ENCODE measurements at regions not wholly inside any gene's neighbourhood (a gene's known extent, or its start where the extent isn't known, plus 50 kb on each side); places are given as distances from the start of the nearest gene placed in this dataset.

DNA sequence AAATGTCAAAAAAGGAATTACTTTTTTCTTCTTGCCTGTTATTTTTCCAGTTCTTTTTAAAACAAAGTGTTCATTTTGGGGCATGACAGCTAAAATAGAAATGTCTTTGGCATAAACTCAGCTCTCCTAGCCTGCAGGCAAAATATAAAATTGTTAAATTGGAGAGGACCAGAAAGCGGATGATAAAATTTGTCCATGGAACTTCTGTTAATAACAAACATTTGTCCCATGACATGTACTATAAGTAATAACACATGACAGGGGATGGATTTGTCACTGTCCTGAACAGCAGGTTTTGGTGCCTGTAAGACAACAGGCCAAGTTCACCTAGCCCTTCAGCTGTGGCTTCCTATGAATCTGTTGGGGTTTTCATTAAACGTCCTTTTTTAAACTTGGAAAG is 184.0 kb upstream of the TTC29 start:
- H2BK5ac ChIP-seq (ENCODE audit: insufficient read length, low read length) = no peak overlapping the region
- H2AFZ ChIP-seq (ENCODE audit: low read length) = no peak overlapping the region

More for the DNA sequence above, 184.0 kb upstream of the TTC29 start:
- Histone ChIP-seq H4K5ac (ENCODE audit: insufficient read length, low read depth, low read length) (no peak overlapping the region), H3K79me2 (ENCODE audit: insufficient read depth, low read length) (no peaks in the 10 kb centered on the region), H3K27ac (ENCODE audit: insufficient read length, low read depth, low read length) (no peak overlapping the region), H2BK20ac (ENCODE audit: low read depth, low read length, poor library complexity, severe bottlenecking) (no peak overlapping the region), H3K23ac (ENCODE audit: insufficient read length, low read depth, low read length) (no peak overlapping the region), H3K9me3 (ENCODE audit: control insufficient read depth, low read depth, low read length) (no peaks in the 10 kb centered on the region), H3K4me1 (ENCODE audit: insufficient read depth, low read length) (no peaks in the 10 kb centered on the region), H2BK12ac (ENCODE audit: insufficient read length, low read depth, low read length) (no peak overlapping the region), H3K79me1 (ENCODE audit: insufficient read depth, low read depth, low read length, poor library complexity, severe bottlenecking) (no peaks in the 10 kb centered on the region), H3K23me2 (ENCODE audit: insufficient read length, low read depth, low read length, poor library complexity, severe bottlenecking) (no peaks in the 10 kb centered on the region), H3K4me2 (ENCODE audit: insufficient read depth, insufficient read length, low read length) (no peak overlapping the region), H3K14ac (ENCODE audit: insufficient read depth, low read length) (no peak overlapping the region), H3K27me3 (ENCODE audit: insufficient read depth, low read length) (no peaks in the 10 kb centered on the region), H2BK15ac (ENCODE audit: low read depth, low read length) (no peak overlapping the region), H3K56ac (ENCODE audit: insufficient read length, low read depth, low read length) (no peak overlapping the region), H3K4ac (ENCODE audit: low read depth, low read length) (no peak overlapping the region), H3K18ac (ENCODE audit: insufficient read length, low read depth, low read length) (no peak overlapping the region), H3K9ac (ENCODE audit: extremely low read depth, insufficient read length, low read length) (no peak overlapping the region), H4K8ac (replicated peaks; ENCODE audit: insufficient read length, low read depth, low read length) (no peak overlapping the region), H2BK120ac (ENCODE audit: low read depth, low read length, poor library complexity, severe bottlenecking) (no peak overlapping the region), H4K20me1 (ENCODE audit: control insufficient read depth, insufficient read depth, insufficient read length) (no peaks in the 10 kb centered on the region), H4K91ac (ENCODE audit: insufficient read length, low read depth, low read length) (no peak overlapping the region), H3T11ph (ENCODE audit: low read length) (no peak overlapping the region), H2AK5ac (ENCODE audit: insufficient read length, low read length) (no peak overlapping the region)
- TF ChIP-seq, protein P1, sequence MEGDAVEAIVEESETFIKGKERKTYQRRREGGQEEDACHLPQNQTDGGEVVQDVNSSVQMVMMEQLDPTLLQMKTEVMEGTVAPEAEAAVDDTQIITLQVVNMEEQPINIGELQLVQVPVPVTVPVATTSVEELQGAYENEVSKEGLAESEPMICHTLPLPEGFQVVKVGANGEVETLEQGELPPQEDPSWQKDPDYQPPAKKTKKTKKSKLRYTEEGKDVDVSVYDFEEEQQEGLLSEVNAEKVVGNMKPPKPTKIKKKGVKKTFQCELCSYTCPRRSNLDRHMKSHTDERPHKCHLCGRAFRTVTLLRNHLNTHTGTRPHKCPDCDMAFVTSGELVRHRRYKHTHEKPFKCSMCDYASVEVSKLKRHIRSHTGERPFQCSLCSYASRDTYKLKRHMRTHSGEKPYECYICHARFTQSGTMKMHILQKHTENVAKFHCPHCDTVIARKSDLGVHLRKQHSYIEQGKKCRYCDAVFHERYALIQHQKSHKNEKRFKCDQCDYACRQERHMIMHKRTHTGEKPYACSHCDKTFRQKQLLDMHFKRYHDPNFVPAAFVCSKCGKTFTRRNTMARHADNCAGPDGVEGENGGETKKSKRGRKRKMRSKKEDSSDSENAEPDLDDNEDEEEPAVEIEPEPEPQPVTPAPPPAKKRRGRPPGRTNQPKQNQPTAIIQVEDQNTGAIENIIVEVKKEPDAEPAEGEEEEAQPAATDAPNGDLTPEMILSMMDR (conservative IDR thresholded peaks at IDR 0.05) = no peak
- no peak overlapping the region for H3K4me3 Mint-ChIP-seq
- H3K27ac Mint-ChIP-seq = no peak overlapping the region
- H3K4me1 Mint-ChIP-seq = no peaks in the 10 kb centered on the region
- no peaks in the 10 kb centered on the region for H3K27me3 Mint-ChIP-seq (ENCODE audit: low read depth)
- DNase-seq = no peak
- H3K36me3 Mint-ChIP-seq (ENCODE audit: insufficient read depth in 1 of 3, low read depth in 3 of 3) = no peaks in the 10 kb centered on the region; a peak in 1 of 7 replicates
- no CpG with 5 or more reads among the region's 2 CpGs for WGBS (ENCODE audit: extremely low coverage, insufficient read length, low lambda C conversion rate)
- H3K9me3 Mint-ChIP-seq = peaks cover 4 to 7% of the 10 kb centered on the region in 2 experiments; a peak in 2 of 5 replicates

All from H9 (cell line).